ENCODE measurements at regions not wholly inside any gene's neighbourhood (a gene's known extent, or its start where the extent isn't known, plus 50 kb on each side); places are given as distances from the start of the nearest gene placed in this dataset.

DNA sequence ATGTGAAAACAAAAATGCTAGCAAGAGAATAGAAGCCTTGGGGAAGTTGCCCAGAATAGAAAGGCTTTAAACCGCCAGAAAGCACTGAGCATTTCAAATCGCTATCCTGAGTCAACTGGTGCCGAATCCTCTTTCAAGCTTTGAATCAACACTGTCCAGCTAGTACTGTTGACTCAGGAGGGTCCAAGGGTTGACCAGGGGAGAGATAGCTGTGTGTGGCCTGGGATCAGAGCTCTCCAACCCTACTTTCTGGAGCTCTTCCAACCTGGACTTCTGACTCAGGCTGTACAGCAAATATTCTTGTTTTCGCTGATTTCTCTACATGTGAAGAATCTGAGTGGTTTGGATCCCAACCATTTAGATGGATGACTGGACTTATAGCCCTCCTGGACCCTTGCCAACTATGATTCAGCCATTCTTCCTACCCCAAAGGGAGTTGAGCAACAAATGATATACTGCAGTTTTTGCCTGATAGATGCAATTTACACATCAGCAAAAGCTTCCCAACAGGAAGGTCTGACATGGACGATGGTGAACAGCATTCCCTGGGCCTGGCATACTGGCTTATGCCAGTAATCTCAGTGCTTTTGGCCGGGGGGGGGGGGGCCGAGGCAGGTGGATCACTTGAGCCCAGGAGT lies 154.0 kb upstream of the SDK2 start (continued):
- peak; percentile 74; the same call in 1 of the 2 replicates for TF ChIP-seq DDIT3 (CRISPR knock-in tag; IDR thresholded peaks at IDR 0.05)
- peak; percentile 51; the same call in 1 of the 2 replicates for TF ChIP-seq POLR2G (IDR thresholded peaks at IDR 0.05; ENCODE audit: low read depth, low read length)
- TF ChIP-seq PHF21A (CRISPR knock-in tag; IDR thresholded peaks at IDR 0.05), result peak; percentile 96
- peak; percentile 94 for TF ChIP-seq MAFF (IDR thresholded peaks at IDR 0.05; ENCODE audit: low read depth, low read length)
- TF ChIP-seq ZC3H13 (CRISPR knock-in tag; IDR thresholded peaks at IDR 0.05), result no peak
- TF ChIP-seq HMGXB3 (CRISPR knock-in tag; IDR thresholded peaks at IDR 0.05; ENCODE audit: borderline replicate concordance), result peak; percentile 86; the same call in 1 of the 2 replicates
- no peak for TF ChIP-seq MTA1 (CRISPR knock-in tag; IDR thresholded peaks at IDR 0.05; ENCODE audit: borderline replicate concordance)
- TF ChIP-seq MZF1 (CRISPR knock-in tag; IDR thresholded peaks at IDR 0.05; ENCODE audit: borderline replicate concordance), result no peak
- peak; percentile 82 for TF ChIP-seq TBL1XR1 (IDR thresholded peaks at IDR 0.05; ENCODE audit: borderline replicate concordance, low read length, partially characterized antibody)
- no peak for TF ChIP-seq CHCHD3 (CRISPR knock-in tag; IDR thresholded peaks at IDR 0.05)
- peak; percentile 71; the same call in 1 of the 2 replicates for TF ChIP-seq ZNF605 (CRISPR knock-in tag; IDR thresholded peaks at IDR 0.05)
- peak; percentile 93; the same call in 1 of the 2 replicates for TF ChIP-seq LCORL (IDR thresholded peaks at IDR 0.05)
- peak; percentile 97 for TF ChIP-seq LCORL (CRISPR knock-in tag; IDR thresholded peaks at IDR 0.05)
- peak; percentile 91; the same call in 1 of the 2 replicates for TF ChIP-seq REPIN1 (CRISPR knock-in tag; IDR thresholded peaks at IDR 0.05; ENCODE audit: borderline replicate concordance, low read depth)
- TF ChIP-seq ZNF850 (CRISPR knock-in tag; conservative IDR thresholded peaks at IDR 0.05), result no peak
- no peak for TF ChIP-seq MLLT10 (CRISPR knock-in tag; IDR thresholded peaks at IDR 0.05)
- no peak for TF ChIP-seq ZNF333 (CRISPR knock-in tag; IDR thresholded peaks at IDR 0.05; ENCODE audit: borderline replicate concordance)
- TF ChIP-seq, protein P1, sequence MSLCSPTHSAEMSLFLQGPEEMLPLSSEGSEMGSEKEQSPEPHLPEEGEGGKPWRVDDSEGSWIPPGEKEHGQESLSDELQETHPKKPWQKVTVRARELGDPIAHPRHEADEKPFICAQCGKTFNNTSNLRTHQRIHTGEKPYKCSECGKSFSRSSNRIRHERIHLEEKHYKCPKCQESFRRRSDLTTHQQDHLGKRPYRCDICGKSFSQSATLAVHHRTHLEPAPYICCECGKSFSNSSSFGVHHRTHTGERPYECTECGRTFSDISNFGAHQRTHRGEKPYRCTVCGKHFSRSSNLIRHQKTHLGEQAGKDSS (CRISPR knock-in tag; IDR thresholded peaks at IDR 0.05; ENCODE audit: borderline replicate concordance, low read depth), result no peak; the same call in 1 of the 2 replicates
- no peak for TF ChIP-seq ZMYM2 (CRISPR knock-in tag; IDR thresholded peaks at IDR 0.05)
- no peak for TF ChIP-seq TRIM22 (IDR thresholded peaks at IDR 0.05)
- TF ChIP-seq ISX (CRISPR knock-in tag; conservative IDR thresholded peaks at IDR 0.05), result no peak
- TF ChIP-seq TCF7 (IDR thresholded peaks at IDR 0.05; ENCODE audit: low read depth), result peak; percentile 95
- TF ChIP-seq MBNL3 (CRISPR knock-in tag; conservative IDR thresholded peaks at IDR 0.05), result no peak

Measured in HepG2 (cell line).